NCI-H748 (cell line): ENCODE measurements at regions not wholly inside any gene's neighbourhood (a gene's known extent, or its start where the extent isn't known, plus 50 kb on each side); places are given as distances from the start of the nearest gene placed in this dataset.

Experiments
- DNase-seq: peaks from one replicate; lab custom pipeline; 2025; ENCODE audit not compliant: unreplicated experiment; lab: John Stamatoyannopoulos, UW

GRCh38 chr5:67390935-67391334 is 194.3 kb upstream of the CD180 start:
- DNase-seq = no peak

GRCh38 chr5:67383451-67383850 is 186.9 kb upstream of the CD180 start:
- no peak for DNase-seq

DNA sequence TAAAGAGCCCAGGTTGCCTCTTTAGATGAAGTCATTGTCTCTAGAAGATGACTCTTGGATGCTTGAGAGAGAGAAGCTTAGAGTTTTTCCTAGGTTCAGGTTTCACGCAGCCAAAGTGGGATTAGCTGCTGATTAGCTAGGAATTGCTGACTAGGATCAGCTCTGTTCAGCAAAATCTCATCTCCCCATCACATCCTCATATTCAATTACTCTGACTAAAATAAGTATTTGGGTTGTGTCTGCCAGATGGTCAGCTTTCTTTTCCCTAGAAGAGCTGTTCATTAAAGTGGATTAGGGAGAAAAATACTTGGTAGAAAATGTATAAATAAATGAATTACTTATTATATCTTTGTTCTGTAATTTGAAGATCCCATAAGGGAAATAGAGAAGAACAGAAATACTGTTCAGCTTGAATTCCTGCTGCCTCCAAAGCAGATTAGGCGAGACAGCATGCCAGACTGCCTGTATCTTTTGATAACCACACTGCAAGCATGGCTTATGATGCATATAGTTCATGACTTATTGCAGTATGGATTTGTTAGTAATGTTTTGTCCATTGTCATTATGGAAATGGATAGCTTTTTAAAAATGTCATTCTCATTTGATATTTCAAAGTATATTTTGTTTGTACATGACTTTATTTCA is 184.8 kb upstream of the CD180 start:
- peak; percentile 11 for DNase-seq

GRCh38 chr5:67380431-67380830 is 183.8 kb upstream of the CD180 start:
- DNase-seq = peak; percentile 30

DNA sequence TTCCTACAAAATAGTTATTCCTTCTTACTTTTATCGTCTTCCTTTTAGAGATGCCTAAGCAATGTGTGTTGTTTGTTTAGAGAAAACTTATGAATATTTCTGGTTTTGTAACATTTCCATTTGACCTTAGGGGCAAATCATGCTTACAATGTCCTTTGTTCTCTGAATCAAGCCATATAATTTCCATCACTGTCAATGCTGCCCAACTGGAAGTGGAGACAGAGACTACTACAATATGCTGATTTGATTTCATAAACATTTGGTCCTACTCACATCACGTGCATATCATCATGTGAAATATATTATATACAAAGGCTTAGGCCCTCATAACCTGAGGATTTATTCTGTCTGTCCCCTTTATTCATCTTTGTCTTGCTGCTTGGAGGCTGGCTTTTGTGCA is 183.2 kb upstream of the CD180 start:
- no peak for DNase-seq

DNA sequence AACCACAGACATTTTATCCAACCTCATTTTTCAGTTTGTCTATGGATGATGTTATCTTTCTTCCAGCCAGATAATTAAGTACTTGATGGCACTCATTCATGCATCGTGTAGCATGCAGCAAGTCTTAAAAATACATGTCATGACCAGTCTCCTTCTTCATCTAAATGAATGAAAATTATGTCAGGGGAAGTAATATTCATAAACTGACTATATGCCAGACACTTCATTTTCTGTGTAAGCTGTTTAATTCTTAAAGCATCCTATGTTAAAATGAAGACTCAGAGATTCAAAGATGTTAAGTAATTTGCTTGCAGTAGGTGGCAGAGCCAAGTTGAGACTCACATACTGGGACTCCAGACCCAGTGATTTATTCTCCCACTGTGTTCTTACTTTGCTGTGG is 181.7 kb upstream of the CD180 start:
- no peak for DNase-seq

DNA sequence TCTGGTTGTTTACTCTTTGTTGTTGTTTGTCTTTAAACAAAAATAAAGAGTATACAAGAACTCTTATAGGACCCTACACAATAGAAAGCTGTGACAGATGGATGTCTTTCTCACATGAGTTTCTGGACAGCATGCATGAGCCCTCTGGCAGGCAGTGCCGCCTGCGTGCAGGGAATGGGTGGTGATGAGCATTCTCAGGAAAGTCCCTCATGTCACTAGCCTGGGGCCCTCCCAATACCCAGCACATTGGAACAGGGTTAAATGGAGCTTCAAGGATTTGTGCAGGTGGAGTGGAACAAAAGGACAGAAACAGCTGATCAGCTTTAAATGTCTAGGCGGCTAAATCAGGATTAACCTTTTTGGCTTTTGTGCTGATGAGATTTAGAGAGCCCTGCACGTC is 181.0 kb upstream of the CD180 start:
- DNase-seq = peak; percentile 22

GRCh38 chr5:67375606-67376005 is 179.0 kb upstream of the CD180 start:
- no peak for DNase-seq

DNA sequence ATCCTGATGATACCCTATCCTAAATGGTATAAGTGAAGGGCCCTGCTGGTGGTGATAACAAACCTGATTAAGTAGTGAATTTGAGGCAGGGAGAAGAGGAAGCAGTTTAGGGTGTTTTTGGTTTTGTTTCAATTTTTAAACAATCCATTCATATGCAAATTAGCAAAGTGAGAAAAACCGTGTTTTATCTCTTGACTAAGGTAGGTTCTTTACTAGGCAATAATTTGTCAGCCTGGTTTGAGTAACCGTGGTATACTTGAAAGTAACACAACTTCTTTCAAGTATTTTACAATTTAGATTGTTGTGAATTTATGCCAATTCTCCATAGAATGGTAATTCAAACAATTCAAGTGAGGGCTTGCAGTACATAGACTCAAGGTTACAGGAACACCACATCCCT is 177.8 kb upstream of the CD180 start:
- DNase-seq = no peak

- no peak for DNase-seq
Observed at GRCh38 chr5:67373518-67373917, 176.9 kb upstream of the CD180 start.

DNA sequence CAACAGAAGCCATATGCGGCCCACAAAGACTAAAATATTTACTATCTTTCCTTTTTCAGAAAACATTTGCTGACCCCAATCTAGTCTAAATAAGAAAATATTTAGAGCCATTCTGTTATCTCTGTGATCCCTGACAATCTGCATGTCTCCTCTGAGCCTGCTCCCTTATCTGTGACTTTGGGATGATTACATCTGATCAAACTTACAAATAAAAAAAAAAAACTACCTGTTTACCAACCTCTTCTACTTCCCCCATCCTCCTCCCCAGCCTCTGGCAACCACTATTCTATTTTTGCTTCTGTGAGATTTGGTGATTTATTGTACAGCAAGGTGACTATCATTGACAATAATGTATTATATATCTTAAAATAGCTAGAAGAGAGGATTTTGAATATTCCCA is 176.3 kb upstream of the CD180 start:
- DNase-seq = no peak

DNA sequence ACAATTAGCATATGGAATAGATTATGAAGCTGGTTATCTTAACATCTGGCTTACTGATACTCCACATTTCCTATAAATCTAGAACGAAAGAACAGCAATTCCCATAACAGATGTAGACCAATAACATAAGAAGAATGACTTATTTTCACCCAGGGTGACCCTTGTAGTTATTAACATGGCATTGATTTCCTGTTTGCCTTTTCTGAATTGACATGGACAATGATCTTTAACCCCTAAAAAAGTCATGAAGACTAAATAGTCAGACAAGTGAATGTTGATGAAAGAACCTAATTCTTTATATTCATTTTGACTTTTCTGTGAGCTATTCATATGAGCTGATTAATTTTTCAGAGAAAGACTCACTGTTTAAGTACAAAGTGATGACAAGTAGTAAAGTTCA is 175.3 kb upstream of the CD180 start:
- no peak for DNase-seq

- DNase-seq = no peak
Observed at GRCh38 chr5:67366691-67367395, 170.2 kb upstream of the CD180 start.

DNA sequence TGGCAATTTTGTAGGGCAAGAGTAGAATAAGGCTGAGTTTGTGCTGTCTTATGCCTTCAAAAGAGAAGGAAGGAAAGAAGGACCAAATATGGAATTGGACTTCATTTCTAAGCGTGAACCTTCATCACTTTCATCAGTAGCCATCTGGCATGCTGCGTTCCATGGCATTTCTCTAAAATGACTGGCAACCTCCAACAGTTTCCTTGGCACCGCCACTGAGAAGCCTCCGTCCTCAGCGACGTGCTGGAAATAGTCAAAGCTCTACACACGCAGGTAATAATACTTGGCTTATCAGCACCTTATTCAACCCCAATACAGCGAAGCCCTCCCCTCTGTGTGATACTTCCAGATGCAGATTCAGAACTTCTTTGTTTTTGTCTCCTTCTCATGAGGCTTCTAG is 169.7 kb upstream of the CD180 start:
- DNase-seq = no peak

- DNase-seq = no peak
Observed at GRCh38 chr5:67364381-67364970, 167.9 kb upstream of the CD180 start.

DNA sequence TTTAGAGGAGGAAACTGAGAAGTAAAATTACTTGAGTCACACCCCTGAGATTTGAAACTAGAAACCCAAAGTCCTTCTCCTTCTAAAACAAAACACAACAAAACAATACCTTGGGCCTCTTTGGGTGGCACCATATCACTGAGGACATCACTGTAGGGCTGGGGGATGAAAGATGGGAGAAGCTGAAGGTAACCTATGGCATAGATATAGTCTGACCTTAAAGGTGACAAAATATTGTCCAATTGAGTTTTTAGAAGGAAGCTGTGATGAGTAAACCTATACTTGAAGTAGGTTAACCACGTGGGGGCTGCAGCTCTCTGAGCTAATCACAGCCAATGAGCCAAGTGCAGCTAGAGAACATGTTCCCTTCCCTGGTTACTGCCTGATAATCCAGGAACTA is 167.4 kb upstream of the CD180 start:
- no peak for DNase-seq

DNA sequence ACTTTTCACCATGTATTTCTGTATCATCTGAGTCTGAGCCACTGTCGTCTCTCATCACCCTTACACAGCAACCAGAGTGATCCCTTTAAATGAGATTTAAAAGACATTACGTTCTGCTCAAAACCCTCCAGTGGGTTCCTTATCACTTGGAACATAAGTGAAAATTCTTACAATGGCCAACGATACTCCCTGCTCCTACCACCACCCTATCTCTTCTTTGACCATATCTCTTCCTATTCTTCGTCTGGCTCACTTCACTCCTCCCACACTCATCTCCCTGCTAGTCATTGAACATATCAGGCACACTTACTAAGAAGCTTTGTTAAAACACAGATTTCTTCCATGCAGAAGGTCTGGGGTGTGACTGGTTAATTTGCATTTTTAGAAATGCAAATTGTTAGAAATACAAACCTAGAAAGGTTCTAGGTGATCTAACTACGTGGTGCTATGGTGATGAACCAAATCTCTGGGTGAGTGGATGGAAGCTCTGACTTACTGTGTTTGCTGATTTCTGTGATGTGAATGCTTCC is 166.6 kb upstream of the CD180 start:
- no peak for DNase-seq

GRCh38 chr5:67361932-67362729 is 165.5 kb upstream of the CD180 start:
- DNase-seq = no peak

DNA sequence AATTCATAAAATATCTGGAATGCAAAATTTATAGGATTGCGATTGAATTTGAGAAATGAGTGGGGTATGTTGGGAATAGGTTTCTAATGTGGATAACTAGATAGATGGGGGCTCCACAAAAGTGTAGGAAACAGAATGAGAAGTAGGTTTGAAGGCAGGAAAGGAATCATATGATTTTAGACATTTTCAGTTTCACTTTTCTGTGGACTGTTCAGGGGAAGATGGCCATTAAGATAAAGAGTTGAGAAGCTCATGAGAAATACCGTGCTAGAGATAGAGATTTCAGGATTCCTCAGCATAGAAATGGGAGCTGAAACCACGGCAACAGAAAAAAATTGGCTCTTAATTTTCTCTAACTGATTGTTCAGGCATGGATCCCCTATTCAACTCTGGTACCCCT is 163.4 kb upstream of the CD180 start:
- no peak for DNase-seq

DNA sequence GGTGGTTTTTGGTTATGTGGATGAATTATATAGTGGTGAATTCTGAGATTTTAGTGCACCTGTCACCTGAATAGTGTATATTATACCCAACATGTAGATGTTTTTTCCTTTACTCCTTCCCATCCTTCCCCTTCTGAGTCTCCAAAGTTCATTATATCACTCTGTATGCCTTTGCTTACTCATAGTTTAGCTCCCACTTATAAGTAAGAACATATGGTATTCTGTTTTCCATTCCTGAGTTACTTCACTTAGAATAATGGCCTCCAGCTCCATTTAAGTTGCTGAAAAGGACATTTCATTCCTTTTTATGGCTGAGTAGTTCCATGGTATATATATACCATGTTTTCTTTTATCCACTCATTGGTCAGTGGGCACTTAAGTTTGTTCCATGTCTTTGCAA is 161.6 kb upstream of the CD180 start:
- DNase-seq = no peak

- DNase-seq = no peak
Observed at GRCh38 chr5:67355120-67355713, 158.6 kb upstream of the CD180 start.
